ENCODE measurements at regions not wholly inside any gene's neighbourhood (a gene's known extent, or its start where the extent isn't known, plus 50 kb on each side); places are given as distances from the start of the nearest gene placed in this dataset.
"Not testable (repeated sequence)": the region's sequence is repeated elsewhere in the genome, so short reads cannot be mapped to it uniquely, and the experiment has no call there.

- Histone ChIP-seq H3K4me3 (ENCODE audit: insufficient read depth, low read length) (no peak overlapping the region), H3K4me1 (ENCODE audit: insufficient read depth, low read length) (no peaks in the 10 kb centered on the region), H2AFZ (ENCODE audit: low read length) (no peak overlapping the region), H3K27ac (ENCODE audit: low read depth, low read length) (no peak overlapping the region), H3K27me3 (ENCODE audit: insufficient read depth, low read length) (no peaks in the 10 kb centered on the region), H3K9me3 (ENCODE audit: low read depth, low read length) (no peaks in the 10 kb centered on the region), H3K79me2 (ENCODE audit: insufficient read depth, low read length) (no peaks in the 10 kb centered on the region), H4K20me1 (ENCODE audit: insufficient read depth, low read length) (no peaks in the 10 kb centered on the region), H3K36me3 (ENCODE audit: insufficient read depth, low read length) (no peaks in the 10 kb centered on the region), H3K4me2 (ENCODE audit: insufficient read depth, low read length) (no peak overlapping the region)
- TF ChIP-seq CTCF (IDR thresholded peaks at IDR 0.05; ENCODE audit: extremely low read depth, low read depth, low read length) = no peak
- DNase-seq (ENCODE audit: insufficient read length, low spot score, missing footprints) = no peak
These were observed 151.5 kb upstream of the VIPR2 start for GRCh38 chr7:159296093-159296681.

GRCh38 chr7:159286487-159286886 is 141.8 kb upstream of the VIPR2 start:
- not testable (repeated sequence) for H3K4me2 ChIP-seq (ENCODE audit: insufficient read depth, low read length); H3K9me3 ChIP-seq (ENCODE audit: low read depth, low read length); H3K4me3 ChIP-seq (ENCODE audit: insufficient read depth, low read length); H3K36me3 ChIP-seq (ENCODE audit: insufficient read depth, low read length); H3K79me2 ChIP-seq (ENCODE audit: insufficient read depth, low read length); H3K27me3 ChIP-seq (ENCODE audit: insufficient read depth, low read length); H4K20me1 ChIP-seq (ENCODE audit: insufficient read depth, low read length); H3K4me1 ChIP-seq (ENCODE audit: insufficient read depth, low read length); H2AFZ ChIP-seq (ENCODE audit: low read length); DNase-seq (ENCODE audit: insufficient read length, low spot score, missing footprints); H3K27ac ChIP-seq (ENCODE audit: low read depth, low read length)

- no peaks in the 10 kb centered on the region for H4K20me1 ChIP-seq (ENCODE audit: insufficient read depth, low read length)
- H3K36me3 ChIP-seq (ENCODE audit: insufficient read depth, low read length) = no peaks in the 10 kb centered on the region
- H3K27ac ChIP-seq (ENCODE audit: low read depth, low read length) = no peak overlapping the region
- TF ChIP-seq CTCF (IDR thresholded peaks at IDR 0.05; ENCODE audit: extremely low read depth, low read depth, low read length) = no peak
- H3K79me2 ChIP-seq (ENCODE audit: insufficient read depth, low read length) = no peaks in the 10 kb centered on the region
- H3K27me3 ChIP-seq (ENCODE audit: insufficient read depth, low read length) = no peaks in the 10 kb centered on the region
- H2AFZ ChIP-seq (ENCODE audit: low read length) = no peak overlapping the region
- H3K9me3 ChIP-seq (ENCODE audit: low read depth, low read length) = no peaks in the 10 kb centered on the region
- DNase-seq (ENCODE audit: insufficient read length, low spot score, missing footprints) = no peak
- no peak overlapping the region for H3K4me3 ChIP-seq (ENCODE audit: insufficient read depth, low read length)
- no peaks in the 10 kb centered on the region for H3K4me1 ChIP-seq (ENCODE audit: insufficient read depth, low read length)
- no peak overlapping the region for H3K4me2 ChIP-seq (ENCODE audit: insufficient read depth, low read length)
These were observed 136.9 kb upstream of the VIPR2 start for GRCh38 chr7:159281573-159281972.

DNA sequence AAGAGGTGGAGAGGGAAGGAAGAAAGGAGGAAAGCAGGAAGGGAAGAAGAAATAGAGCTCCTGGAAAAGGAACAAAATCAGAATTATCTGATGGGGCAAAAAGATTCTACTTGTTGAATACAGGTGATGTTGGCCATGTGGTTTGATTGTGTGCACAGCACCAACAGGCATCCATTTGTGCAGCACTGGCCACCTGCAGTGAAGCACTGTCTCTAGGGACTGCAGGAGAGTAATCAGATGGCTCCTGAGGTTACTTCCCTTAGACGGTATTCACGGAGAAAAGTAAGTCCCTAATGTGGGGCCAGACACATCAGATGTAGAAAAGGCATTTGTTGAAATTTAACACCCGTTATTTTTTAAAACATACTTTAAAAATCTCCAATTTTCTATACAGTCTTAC is 135.3 kb upstream of the VIPR2 start:
- Histone ChIP-seq H3K27me3 (ENCODE audit: insufficient read depth, low read length) (no peaks in the 10 kb centered on the region), H2AFZ (ENCODE audit: low read length) (no peak overlapping the region), H3K4me2 (ENCODE audit: insufficient read depth, low read length) (no peak overlapping the region), H3K27ac (ENCODE audit: low read depth, low read length) (no peak overlapping the region), H3K4me1 (ENCODE audit: insufficient read depth, low read length) (no peaks in the 10 kb centered on the region), H3K79me2 (ENCODE audit: insufficient read depth, low read length) (no peaks in the 10 kb centered on the region), H3K36me3 (ENCODE audit: insufficient read depth, low read length) (no peaks in the 10 kb centered on the region), H3K4me3 (ENCODE audit: insufficient read depth, low read length) (no peak overlapping the region), H4K20me1 (ENCODE audit: insufficient read depth, low read length) (no peaks in the 10 kb centered on the region), H3K9me3 (ENCODE audit: low read depth, low read length) (no peaks in the 10 kb centered on the region)
- peak; percentile 32 for DNase-seq (ENCODE audit: insufficient read length, low spot score, missing footprints)
- no peak for TF ChIP-seq CTCF (IDR thresholded peaks at IDR 0.05; ENCODE audit: extremely low read depth, low read depth, low read length)

All from osteoblast (primary cell).